HepG2 (cell line): ENCODE measurements at regions not wholly inside any gene's neighbourhood (a gene's known extent, or its start where the extent isn't known, plus 50 kb on each side); places are given as distances from the start of the nearest gene placed in this dataset.

ENCODE experiments used
- ATAC-seq: fragments of 200-7000 bp; cut with Tn5 transposase; 3 replicates; pipeline ENCODE4 v1.9.1; 2020; ENCODE audit warnings: mild to moderate bottlenecking, moderate library complexity
- BruUV-seq: library from RNA; stranded (reverse); fragments of 400-500 nt; replicated peaks from 2 replicates; lab custom pipeline; 2021; lab: Mats Ljungman, UMichigan
- CTCF ChIA-PET: fragments of 300-600 bp; formaldehyde crosslinking; extraction: SDS; loops from one replicate; lab custom pipeline; 2021; ENCODE audit warnings: low total read pairs, inconsistent platforms, low intra/inter-chr PET ratio; lab: Yijun Ruan, JAX
- POLR2A ChIA-PET: fragments of 350-600 bp; sonication (Branson Sonifier 250); formaldehyde crosslinking; loops from one replicate; lab custom pipeline; 2020; ENCODE audit warnings: antibody characterized with exemption, inconsistent platforms; lab: Yijun Ruan, JAX
- DNase-seq: peaks from one replicate; pipeline ENCODE4 v3.0.0-alpha.2; 2015; ENCODE audit warnings: low spot score
- FAIRE-seq: peaks from 3 replicates; lab custom pipeline; 2011; peaks lifted over from hg19 to GRCh38; lab: Jason Lieb, UNC
- H2AFZ ChIP-seq: one replicate; pipeline ENCODE4 v1.6.1; 2011; ENCODE audit warnings: low read length, inconsistent platforms
- H3K27ac ChIP-seq: fragments of 300-600 bp; 3 replicates; pipeline ENCODE4 v1.8.0; 2011; ENCODE audit warnings: mixed run types, mild to moderate bottlenecking, mixed read lengths, low read length, inconsistent platforms; ENCODE audit not compliant: insufficient read depth; ENCODE audit errors: extremely low read length
- H3K27me3 ChIP-seq, 2 experiments: fragments of 200-600 bp in 1 of 2; 2 replicates in 1 of 2; 3 replicates in 1 of 2; pipeline versions ENCODE4 v1.6.0 to v1.8.0; 2011; ENCODE audit warnings: low read length in 2 of 2, mild to moderate bottlenecking in 2 of 2, moderate library complexity in 2 of 2, inconsistent platforms in 1 of 2; ENCODE audit not compliant: insufficient read depth in 2 of 2, control insufficient read depth in 1 of 2
- H3K36me3 ChIP-seq, 2 experiments: fragments of 200-600 bp in 1 of 2; replicated peaks in 1 of 2; 2 replicates in 1 of 2; 3 replicates in 1 of 2; pipeline versions ENCODE4 v1.5.1 to v1.8.0; 2011; ENCODE audit warnings: low read length in 2 of 2, inconsistent platforms in 1 of 2; ENCODE audit not compliant: insufficient read depth in 2 of 2, control insufficient read depth in 1 of 2
- H3K4me1 ChIP-seq: 2 replicates; pipeline ENCODE4 v1.5.1; 2012; ENCODE audit warnings: low read length, inconsistent platforms; ENCODE audit not compliant: insufficient read depth
- H3K4me2 ChIP-seq: 2 replicates; pipeline ENCODE4 v1.6.0; 2011; ENCODE audit warnings: low read depth, low read length, inconsistent platforms
- H3K4me3 ChIP-seq, 3 experiments: fragments of 200-600 bp in 1 of 3; sonication (generic), shearing (Covaris generic) in 1 of 3; replicated peaks in 1 of 3; 2 replicates each; pipeline ENCODE4 v1.5.1; 2011 to 2016; ENCODE audit warnings: low read length in 3 of 3, inconsistent platforms in 2 of 3, low read depth in 2 of 3, mild to moderate bottlenecking in 2 of 3, control low read depth in 1 of 3, mixed read lengths in 1 of 3; ENCODE audit not compliant: insufficient read depth in 1 of 3
- H3K79me2 ChIP-seq: one replicate; pipeline ENCODE4 v1.6.1; 2011; ENCODE audit warnings: low read length, inconsistent platforms; ENCODE audit not compliant: insufficient read depth
- H3K9ac ChIP-seq: 2 replicates; pipeline ENCODE4 v1.6.0; 2011; ENCODE audit warnings: mild to moderate bottlenecking, low read depth, low read length, inconsistent platforms; ENCODE audit not compliant: insufficient read depth
- H3K9me3 ChIP-seq: 2 replicates; pipeline ENCODE4 v1.5.1; 2012; ENCODE audit warnings: mild to moderate bottlenecking, low read length
- H4K20me1 ChIP-seq: 2 replicates; pipeline ENCODE4 v1.6.0; 2011; ENCODE audit warnings: inconsistent platforms, mild to moderate bottlenecking, low read length, moderate library complexity; ENCODE audit not compliant: insufficient read depth
- ATRX ChIP-seq: sonication (generic); formaldehyde crosslinking; IDR thresholded peaks from 2 replicates; pipeline ENCODE4 v1.4.0; 2020; ENCODE audit warnings: missing genetic modification reagents, borderline replicate concordance
- FOSL2 ChIP-seq: sonication (generic); formaldehyde crosslinking; IDR thresholded peaks from 2 replicates; pipeline ENCODE4 v1.4.0; 2020; ENCODE audit warnings: missing genetic modification reagents
- HMG20A ChIP-seq: IDR thresholded peaks from 2 replicates; pipeline ENCODE4 v1.6.1; 2016; ENCODE audit warnings: borderline replicate concordance
- KDM1A ChIP-seq: IDR thresholded peaks from 2 replicates; pipeline ENCODE4 v1.6.1; 2016; ENCODE audit warnings: missing compliant biosample characterization
- MAFK ChIP-seq, 2 experiments: IDR thresholded peaks in 1 of 2; conservative IDR thresholded peaks in 1 of 2; 2 replicates each; pipeline ENCODE4 v1.6.1; 2011; ENCODE audit warnings: improper control_type of control experiment in 2 of 2, low read length in 2 of 2
- MXD4 ChIP-seq: IDR thresholded peaks from 2 replicates; pipeline ENCODE4 v1.6.1; 2016; ENCODE audit warnings: mild to moderate bottlenecking, missing biosample characterization, missing genetic modification reagents
- NR0B2 ChIP-seq: sonication (generic); formaldehyde crosslinking; IDR thresholded peaks from 2 replicates; pipeline ENCODE4 v1.4.0; 2020; ENCODE audit warnings: mild to moderate bottlenecking, missing genetic modification reagents
- PHF5A ChIP-seq: IDR thresholded peaks from one replicate; pipeline ENCODE4 v1.6.1; 2018; ENCODE audit warnings: low read depth, missing genetic modification reagents; ENCODE audit not compliant: unreplicated experiment
- RFXAP ChIP-seq: sonication (generic); formaldehyde crosslinking; IDR thresholded peaks from 2 replicates; pipeline ENCODE4 v1.4.0; 2020; ENCODE audit warnings: missing genetic modification reagents, borderline replicate concordance
- SCMH1 ChIP-seq: sonication (generic); formaldehyde crosslinking; IDR thresholded peaks from 2 replicates; pipeline ENCODE4 v1.9.0; 2021; ENCODE audit warnings: missing genetic modification reagents, mild to moderate bottlenecking, borderline replicate concordance
- SRY ChIP-seq: sonication (generic); formaldehyde crosslinking; IDR thresholded peaks from 2 replicates; pipeline ENCODE4 v1.8.0; 2022; ENCODE audit warnings: mild to moderate bottlenecking, missing genetic modification reagents
- ZBTB46 ChIP-seq: sonication (generic); formaldehyde crosslinking; IDR thresholded peaks from 2 replicates; pipeline ENCODE4 v1.4.0; 2020; ENCODE audit warnings: mild to moderate bottlenecking, missing genetic modification reagents, borderline replicate concordance
- ZNF30 ChIP-seq: sonication (generic); formaldehyde crosslinking; IDR thresholded peaks from 2 replicates; pipeline ENCODE4 v1.5.0; 2020; ENCODE audit warnings: mild to moderate bottlenecking, missing genetic modification reagents
- ZNF556 ChIP-seq: sonication (generic); formaldehyde crosslinking; IDR thresholded peaks from 2 replicates; pipeline ENCODE4 v1.4.0; 2020; ENCODE audit warnings: mild to moderate bottlenecking, missing genetic modification reagents, borderline replicate concordance
- in situ Hi-C: cut with HindIII; loops from 2 replicates; pipeline ENCODE4 v1.10.0; 2017; ENCODE audit warnings: low pct_unique_long_range_greater_than_20kb; ENCODE audit not compliant: extremely low pct_ligation_motif_present
- intact Hi-C: fragments of 100-400 bp; cut with micrococcal nuclease; formaldehyde crosslinking; loops from one replicate; pipeline ENCODE4 v1.10.0; 2022; ENCODE audit not compliant: unreplicated experiment
- TF ChIP-seq, protein P1 (sequence below): sonication (generic); formaldehyde crosslinking; IDR thresholded peaks from 2 replicates; pipeline ENCODE4 v1.4.0; 2020; ENCODE audit warnings: missing genetic modification reagents
- TF ChIP-seq, protein P2 (sequence below): sonication (generic); formaldehyde crosslinking; IDR thresholded peaks from 2 replicates; pipeline ENCODE4 v1.4.0; 2020; ENCODE audit warnings: missing genetic modification reagents, low read depth, mild to moderate bottlenecking, borderline replicate concordance

DNA sequence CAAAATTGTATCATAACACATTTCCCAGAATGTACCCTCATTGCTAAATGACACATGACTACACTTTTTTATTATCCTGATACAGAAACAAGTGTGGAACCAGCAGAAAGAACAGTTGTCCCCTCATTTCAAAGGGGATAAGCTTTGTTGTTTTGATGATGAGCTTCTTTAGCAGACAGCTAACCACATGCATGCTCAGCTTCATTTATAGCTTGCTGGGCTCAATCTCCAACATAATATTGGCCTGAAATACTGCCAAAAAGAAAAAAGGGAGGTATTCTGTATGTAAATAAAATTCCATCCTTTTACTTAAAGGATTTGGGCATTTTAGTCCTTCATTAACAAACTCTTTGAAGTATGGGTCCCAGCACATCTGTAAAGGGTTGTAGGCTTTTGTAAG lies 120.4 kb downstream of the SPATA31D1 start:
- TF ChIP-seq MAFK (conservative IDR thresholded peaks at IDR 0.05 in 1 of 2, IDR thresholded peaks at IDR 0.05 in 1 of 2; ENCODE audit: low read length in 2 of 2) (no peak), SCMH1 (CRISPR knock-in tag) (no peak), ZNF30 (no peak)
- Histone ChIP-seq H2AFZ (no peak overlapping the region), H3K4me2 (no peak overlapping the region), H3K4me1 (no peaks in the 10 kb centered on the region), H3K36me3 (no peaks in the 10 kb centered on the region), H3K27me3 (no peaks in the 10 kb centered on the region), H3K9ac (no peak overlapping the region), H3K79me2 (no peaks in the 10 kb centered on the region), H3K4me3 (no peak overlapping the region), H3K9me3 (no peaks in the 10 kb centered on the region), H4K20me1 (no peaks in the 10 kb centered on the region), H3K27ac (no peak overlapping the region)
- no TSS peak for BruUV-seq
- CTCF ChIA-PET = no interaction called here
- no peak for DNase-seq
- no peak for FAIRE-seq
- no peak for ATAC-seq
- in situ Hi-C loops = no loop called here
- POLR2A ChIA-PET = no interaction called here
- intact Hi-C loops = loop anchor here (5.0 kb wide), 1 partner anchor 498 kb away; no protein-coding TSS in a partner anchor

- no peak overlapping the region for H2AFZ ChIP-seq
- no peak overlapping the region for H3K9ac ChIP-seq
- no peak overlapping the region for H3K4me2 ChIP-seq
- POLR2A ChIA-PET = no interaction called here
- H4K20me1 ChIP-seq = no peaks in the 10 kb centered on the region
- in situ Hi-C loops = no loop called here
- BruUV-seq = no TSS peak
- FAIRE-seq (no peak), ATAC-seq (no peak), DNase-seq (no peak)
- no peak overlapping the region for H3K4me3 ChIP-seq
- intact Hi-C loops = loop anchor here (5.0 kb wide), 1 partner anchor 498 kb away; no protein-coding TSS in a partner anchor
- CTCF ChIA-PET = no interaction called here
- H3K79me2 ChIP-seq = no peaks in the 10 kb centered on the region
- no peaks in the 10 kb centered on the region for H3K36me3 ChIP-seq
- H3K27ac ChIP-seq = no peak overlapping the region
- H3K4me1 ChIP-seq = no peaks in the 10 kb centered on the region
- no peaks in the 10 kb centered on the region for H3K27me3 ChIP-seq
- no peaks in the 10 kb centered on the region for H3K9me3 ChIP-seq
- TF ChIP-seq SRY (CRISPR knock-in tag) = no peak
- no peak for TF ChIP-seq MXD4 (CRISPR knock-in tag)
- TF ChIP-seq, protein P1, sequence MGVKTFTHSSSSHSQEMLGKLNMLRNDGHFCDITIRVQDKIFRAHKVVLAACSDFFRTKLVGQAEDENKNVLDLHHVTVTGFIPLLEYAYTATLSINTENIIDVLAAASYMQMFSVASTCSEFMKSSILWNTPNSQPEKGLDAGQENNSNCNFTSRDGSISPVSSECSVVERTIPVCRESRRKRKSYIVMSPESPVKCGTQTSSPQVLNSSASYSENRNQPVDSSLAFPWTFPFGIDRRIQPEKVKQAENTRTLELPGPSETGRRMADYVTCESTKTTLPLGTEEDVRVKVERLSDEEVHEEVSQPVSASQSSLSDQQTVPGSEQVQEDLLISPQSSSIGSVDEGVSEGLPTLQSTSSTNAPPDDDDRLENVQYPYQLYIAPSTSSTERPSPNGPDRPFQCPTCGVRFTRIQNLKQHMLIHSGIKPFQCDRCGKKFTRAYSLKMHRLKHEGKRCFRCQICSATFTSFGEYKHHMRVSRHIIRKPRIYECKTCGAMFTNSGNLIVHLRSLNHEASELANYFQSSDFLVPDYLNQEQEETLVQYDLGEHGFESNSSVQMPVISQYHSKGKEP (CRISPR knock-in tag) = no peak
- no peak for TF ChIP-seq RFXAP (CRISPR knock-in tag)
- no peak for TF ChIP-seq HMG20A (CRISPR knock-in tag)
- no peak for TF ChIP-seq ATRX
- TF ChIP-seq FOSL2 (CRISPR knock-in tag) = no peak
- no peak for TF ChIP-seq KDM1A (CRISPR knock-in tag)
- TF ChIP-seq ZNF556 (CRISPR knock-in tag) = no peak
- TF ChIP-seq, protein P2, sequence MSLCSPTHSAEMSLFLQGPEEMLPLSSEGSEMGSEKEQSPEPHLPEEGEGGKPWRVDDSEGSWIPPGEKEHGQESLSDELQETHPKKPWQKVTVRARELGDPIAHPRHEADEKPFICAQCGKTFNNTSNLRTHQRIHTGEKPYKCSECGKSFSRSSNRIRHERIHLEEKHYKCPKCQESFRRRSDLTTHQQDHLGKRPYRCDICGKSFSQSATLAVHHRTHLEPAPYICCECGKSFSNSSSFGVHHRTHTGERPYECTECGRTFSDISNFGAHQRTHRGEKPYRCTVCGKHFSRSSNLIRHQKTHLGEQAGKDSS (CRISPR knock-in tag) = no peak
- TF ChIP-seq ZBTB46 (CRISPR knock-in tag) = no peak
- TF ChIP-seq PHF5A (CRISPR knock-in tag) = no peak
- no peak for TF ChIP-seq NR0B2 (CRISPR knock-in tag)
These were observed 121.1 kb downstream of the SPATA31D1 start for GRCh38 chr9:82109626-82110025.
